ENCODE measurements at regions not wholly inside any gene's neighbourhood (a gene's known extent, or its start where the extent isn't known, plus 50 kb on each side); places are given as distances from the start of the nearest gene placed in this dataset.

- Histone ChIP-seq H3K79me2 (ENCODE audit: insufficient read depth, low read length) (no peaks in the 10 kb centered on the region), H2AFZ (ENCODE audit: low read depth, low read length, poor library complexity, severe bottlenecking) (no peak overlapping the region), H3K9ac (ENCODE audit: low read length) (no peak overlapping the region), H3K36me3 (ENCODE audit: control insufficient read depth in 1 of 2, insufficient read depth in 2 of 2, low read length in 2 of 2) (no peaks in the 10 kb centered on the region), H3K4me2 (ENCODE audit: low read length) (no peak overlapping the region), H3K27me3 (ENCODE audit: insufficient read depth, low read length) (peaks cover 37% of the 10 kb centered on the region), H3K9me3 (ENCODE audit: control insufficient read depth in 1 of 2, insufficient read depth in 1 of 2, low read depth in 1 of 2, low read length in 2 of 2) (no peaks in the 10 kb centered on the region), H4K20me1 (ENCODE audit: insufficient read depth) (no peaks in the 10 kb centered on the region), H3K4me1 (ENCODE audit: control insufficient read depth in 1 of 2, insufficient read depth in 2 of 2, low read length in 2 of 2) (no peaks in the 10 kb centered on the region), H3K27ac (ENCODE audit: low read depth, low read length) (no peak overlapping the region), H3K4me3 (replicated peaks in 1 of 2; ENCODE audit: low read depth in 1 of 2, low read length in 2 of 2) (no peak overlapping the region), H3K9me2 (ENCODE audit: insufficient read depth) (no peaks in the 10 kb centered on the region)
- DNase-seq (ENCODE audit: low read depth, low spot score) (no peak), ATAC-seq (no peak)
- intact Hi-C loops (cut with micrococcal nuclease): no loop called here
- POLR2A ChIA-PET: no interaction called here
- BruUV-seq (replicated peaks): no TSS peak
- CTCF ChIA-PET: no interaction called here
- RAD21 ChIA-PET (ENCODE audit: low non-redundant PET in 1 of 2, low total read pairs in 2 of 2, uncharacterized antibody in 2 of 2, unreplicated experiment in 2 of 2): no interaction called here
- TF ChIP-seq CEBPB (IDR thresholded peaks at IDR 0.05; ENCODE audit: low read depth) (no peak), MAX (IDR thresholded peaks at IDR 0.05) (no peak), FOSL1 (IDR thresholded peaks at IDR 0.05; ENCODE audit: low read depth) (no peak), SRF (IDR thresholded peaks at IDR 0.05; ENCODE audit: low read depth) (no peak), CTCF (IDR thresholded peaks at IDR 0.05 in 2 of 3, conservative IDR thresholded peaks at IDR 0.05 in 1 of 3; ENCODE audit: borderline replicate concordance in 1 of 3, insufficient read depth in 1 of 3, low read depth in 2 of 3, low read length in 2 of 3) (no peak), POLR2AphosphoS5 (IDR thresholded peaks at IDR 0.05; ENCODE audit: low read depth, low read length) (no peak), ZBTB33 (IDR thresholded peaks at IDR 0.05; ENCODE audit: extremely low read depth, insufficient replicate concordance, low read length) (no peak), SIN3A (IDR thresholded peaks at IDR 0.05; ENCODE audit: low read depth) (no peak), EGR1 (IDR thresholded peaks at IDR 0.05; ENCODE audit: low read depth) (no peak), EZH2phosphoT487 (IDR thresholded peaks at IDR 0.05; ENCODE audit: borderline replicate concordance) (no peak), RAD21 (IDR thresholded peaks at IDR 0.05; ENCODE audit: low read depth) (no peak), JUND (IDR thresholded peaks at IDR 0.05) (no peak), ATF3 (IDR thresholded peaks at IDR 0.05) (no peak), SP1 (IDR thresholded peaks at IDR 0.05; ENCODE audit: low read depth) (no peak), ZNF274 (IDR thresholded peaks at IDR 0.05; ENCODE audit: low read depth, low read length) (no peak), CBX3 (IDR thresholded peaks at IDR 0.05; ENCODE audit: low read depth) (no peak)
These were observed 216.8 kb downstream of the FBXO8 start for GRCh38 chr4:174066611-174067205.
